Uterus (tissue), 3 donors: ENCODE measurements at regions not wholly inside any gene's neighbourhood (a gene's known extent, or its start where the extent isn't known, plus 50 kb on each side); places are given as distances from the start of the nearest gene placed in this dataset.
"Not testable (repeated sequence)": the region's sequence is repeated elsewhere in the genome, so short reads cannot be mapped to it uniquely, and the experiment has no call there.

Experiments
- DNase-seq, 2 donors: peaks; one replicate each; pipeline ENCODE4 v3.0.0-alpha.2; 2019 to 2020
- H3K27ac ChIP-seq, 2 donors: fragments of 200-600 bp; sonication (generic); 1 replicate in 1 of 2; 2 replicates in 1 of 2; pipeline ENCODE4 v1.5.1; 2016 to 2018
- H3K27me3 ChIP-seq, 2 donors: fragments of 200-600 bp; sonication (generic); one replicate each; pipeline ENCODE4 v1.5.1; 2018 to 2019; ENCODE audit warnings: control low read depth in 1 of 2
- H3K36me3 ChIP-seq, 2 donors: fragments of 200-600 bp; sonication (generic); one replicate each; pipeline ENCODE4 v1.5.1; 2019; ENCODE audit warnings: control low read depth in 1 of 2
- H3K4me1 ChIP-seq, 2 donors: fragments of 200-600 bp; sonication (generic); one replicate each; pipeline ENCODE4 v1.5.1; 2018 to 2019; ENCODE audit warnings: control low read depth in 1 of 2
- H3K4me3 ChIP-seq, 2 donors: fragments of 200-600 bp; sonication (generic); 1 replicate in 1 of 2; 2 replicates in 1 of 2; pipeline ENCODE4 v1.5.1; 2018 to 2019; ENCODE audit warnings: mild to moderate bottlenecking in 1 of 2
- H3K9me3 ChIP-seq, 2 donors: fragments of 200-600 bp; sonication (generic); one replicate each; pipeline ENCODE4 v1.5.1; 2019; ENCODE audit warnings: control low read depth in 1 of 2
- CTCF ChIP-seq, 4 experiments: fragments of 200-600 bp in 2 of 4; fragments of 450-650 bp in 2 of 4; sonication (generic) in 2 of 4; IDR thresholded peaks; one replicate each; pipeline ENCODE4 v1.5.1; 2016 to 2019; ENCODE audit warnings: antibody characterized with exemption in 4 of 4, mild to moderate bottlenecking in 2 of 4, moderate library complexity in 1 of 4
- POLR2A ChIP-seq, 2 donors: fragments of 450-650 bp; IDR thresholded peaks; one replicate each; pipeline ENCODE4 v1.6.1; 2016; ENCODE audit warnings: antibody characterized with exemption in 2 of 2, mild to moderate bottlenecking in 1 of 2, moderate library complexity in 1 of 2
- intact Hi-C: fragments of 100-400 bp; cut with DNase I; formaldehyde crosslinking; loops from one replicate; pipeline ENCODE4 v1.15.1; 2023; ENCODE audit warnings: low total_unique reads
- donor health status: DM: yes; HTN: yes; CAD: no.

GRCh38 chr5:16987776-16988175 is 51.7 kb upstream of the MYO10 start:
- Histone ChIP-seq H3K27me3 (no peaks in the 10 kb centered on the region), H3K27ac (no peak overlapping the region), H3K9me3 (no peaks in the 10 kb centered on the region), H3K36me3 (no peaks in the 10 kb centered on the region), H3K4me1 (no peaks in the 10 kb centered on the region), H3K4me3 (no peak overlapping the region)
- intact Hi-C loops: no loop called here
- DNase-seq: no peak
- TF ChIP-seq CTCF (IDR thresholded peaks at IDR 0.05): no peak
- no peak for TF ChIP-seq POLR2A (IDR thresholded peaks at IDR 0.05)

DNA sequence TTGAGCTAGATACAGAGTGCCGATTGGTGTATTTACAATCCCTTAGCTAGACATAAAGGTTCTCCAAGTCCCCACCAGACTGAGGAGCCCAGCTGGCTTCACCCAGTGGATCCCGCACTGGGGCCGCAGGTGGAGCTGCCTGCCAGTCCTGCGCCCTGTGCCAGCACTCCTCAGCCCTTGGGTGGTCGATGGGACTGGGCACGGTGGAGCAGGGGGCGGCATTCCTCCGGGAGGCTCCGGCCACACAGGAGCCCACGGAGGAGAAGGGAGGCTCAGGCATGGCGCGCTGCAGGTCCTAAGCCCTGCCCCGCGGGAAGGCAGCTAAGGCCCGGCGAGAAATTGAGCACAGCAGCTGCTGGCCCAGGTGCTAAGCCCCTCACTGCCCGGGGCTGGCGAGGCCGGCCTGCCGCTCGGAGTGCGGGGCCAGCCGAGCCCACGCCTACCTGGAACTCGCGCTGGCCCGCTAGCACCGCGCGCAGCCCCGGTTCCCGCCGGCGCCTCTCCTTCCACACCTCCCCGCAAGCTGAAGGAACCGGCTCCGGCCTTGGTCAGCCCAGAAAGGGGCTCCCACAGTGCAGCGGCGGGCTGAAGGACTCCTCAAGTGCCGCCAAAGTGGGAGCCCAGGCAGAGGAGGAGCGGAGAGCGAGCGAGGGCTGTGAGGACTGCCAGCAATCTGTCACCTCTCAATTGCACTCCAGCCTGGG is 54.9 kb upstream of the MYO10 start:
- DNase-seq, H3K27ac ChIP-seq, H3K9me3 ChIP-seq, H3K27me3 ChIP-seq, H3K36me3 ChIP-seq, H3K4me1 ChIP-seq, intact Hi-C loops, H3K4me3 ChIP-seq: not testable (repeated sequence)

- no peaks in the 10 kb centered on the region for H3K27me3 ChIP-seq
- H3K4me1 ChIP-seq: no peaks in the 10 kb centered on the region
- intact Hi-C loops: no loop called here
- H3K4me3 ChIP-seq: no peak overlapping the region
- H3K36me3 ChIP-seq: no peaks in the 10 kb centered on the region
- H3K9me3 ChIP-seq: no peaks in the 10 kb centered on the region
- no peak overlapping the region for H3K27ac ChIP-seq
- DNase-seq: no peak
- TF ChIP-seq POLR2A (IDR thresholded peaks at IDR 0.05): no peak
Measured at GRCh38 chr5:16992006-16992405, 55.9 kb upstream of the MYO10 start.

GRCh38 chr5:16992444-16992843 is 56.4 kb upstream of the MYO10 start:
- intact Hi-C loops: no loop called here

GRCh38 chr5:16994565-16994964 is 58.5 kb upstream of the MYO10 start:
- TF ChIP-seq CTCF (IDR thresholded peaks at IDR 0.05) (no peak), POLR2A (IDR thresholded peaks at IDR 0.05) (no peak)
- H3K4me1 ChIP-seq: no peaks in the 10 kb centered on the region
- no peaks in the 10 kb centered on the region for H3K9me3 ChIP-seq
- H3K4me3 ChIP-seq: no peak overlapping the region
- DNase-seq: no peak
- no peak overlapping the region for H3K27ac ChIP-seq
- no peaks in the 10 kb centered on the region for H3K27me3 ChIP-seq
- H3K36me3 ChIP-seq: no peaks in the 10 kb centered on the region
- intact Hi-C loops: no loop called here

More at GRCh38 chr5:16992444-16992843, 56.4 kb upstream of the MYO10 start:
- Histone ChIP-seq H3K27me3 (no peaks in the 10 kb centered on the region), H3K9me3 (no peaks in the 10 kb centered on the region), H3K4me1 (no peaks in the 10 kb centered on the region), H3K4me3 (no peak overlapping the region), H3K27ac (no peak overlapping the region), H3K36me3 (no peaks in the 10 kb centered on the region)
- DNase-seq: no peak
- TF ChIP-seq CTCF (IDR thresholded peaks at IDR 0.05) (no peak), POLR2A (IDR thresholded peaks at IDR 0.05) (no peak)

DNA sequence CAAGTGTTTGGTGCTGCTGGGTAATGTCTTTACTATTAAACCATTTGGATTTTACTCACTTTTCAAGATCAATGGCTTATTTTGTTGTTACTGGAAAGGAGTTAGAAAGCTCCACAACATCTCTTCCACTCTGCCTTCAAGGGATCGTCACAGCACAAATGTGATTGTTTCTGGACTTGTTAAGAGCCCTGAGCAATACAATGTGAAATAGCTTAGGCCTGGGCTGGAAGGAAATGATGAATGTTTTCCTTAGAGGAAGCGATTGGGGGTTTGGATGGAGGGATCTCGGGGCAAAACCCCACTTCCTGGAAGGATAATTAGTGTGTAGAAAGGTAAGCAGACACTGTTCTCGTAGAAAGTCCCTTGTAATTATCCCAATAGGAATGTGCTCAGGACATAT is 59.3 kb upstream of the MYO10 start:
- Histone ChIP-seq H3K4me3 (no peak overlapping the region), H3K27me3 (no peaks in the 10 kb centered on the region), H3K4me1 (no peaks in the 10 kb centered on the region), H3K27ac (no peak overlapping the region), H3K36me3 (no peaks in the 10 kb centered on the region), H3K9me3 (no peaks in the 10 kb centered on the region)
- intact Hi-C loops: no loop called here
- TF ChIP-seq POLR2A (IDR thresholded peaks at IDR 0.05): no peak
- no peak for TF ChIP-seq CTCF (IDR thresholded peaks at IDR 0.05)
- DNase-seq: no peak
